ENCODE measurements at regions not wholly inside any gene's neighbourhood (a gene's known extent, or its start where the extent isn't known, plus 50 kb on each side); places are given as distances from the start of the nearest gene placed in this dataset.

- no peak for DNase-seq
- intact Hi-C loops (cut with DNase I) = no loop called here
These were observed 61.4 kb upstream of the LGALSL start for GRCh38 chr2:64392529-64392928.

- no peak for DNase-seq
These were observed 60.5 kb upstream of the LGALSL start for GRCh38 chr2:64393383-64394010.

GRCh38 chr2:64394153-64394552 lies 59.8 kb upstream of the LGALSL start:
- DNase-seq = no peak
- intact Hi-C loops (cut with DNase I) = no loop called here

More at GRCh38 chr2:64393383-64394010, 60.5 kb upstream of the LGALSL start:
- intact Hi-C loops (cut with DNase I) = no loop called here

GRCh38 chr2:64396001-64396400 lies 58.0 kb upstream of the LGALSL start:
- intact Hi-C loops (cut with DNase I) = no loop called here
- no peak for DNase-seq

GRCh38 chr2:64396551-64396950 lies 57.4 kb upstream of the LGALSL start:
- intact Hi-C loops (cut with DNase I) = no loop called here
- no peak for DNase-seq

GRCh38 chr2:64398516-64399129 lies 55.3 kb upstream of the LGALSL start:
- intact Hi-C loops (cut with DNase I) = no loop called here
- DNase-seq = no peak

GRCh38 chr2:64399521-64399920 lies 54.4 kb upstream of the LGALSL start:
- no peak for DNase-seq
- intact Hi-C loops (cut with DNase I) = no loop called here

GRCh38 chr2:64400105-64400728 lies 53.7 kb upstream of the LGALSL start:
- intact Hi-C loops (cut with DNase I) = no loop called here
- no peak for DNase-seq

- intact Hi-C loops (cut with DNase I) = no loop called here
- DNase-seq = no peak
These were observed 53.0 kb upstream of the LGALSL start for GRCh38 chr2:64400733-64401528.

- no peak for DNase-seq
- intact Hi-C loops (cut with DNase I) = no loop called here
These were observed 52.5 kb upstream of the LGALSL start for GRCh38 chr2:64401529-64401880.

- intact Hi-C loops (cut with DNase I) = no loop called here
- DNase-seq = no peak
These were observed 51.1 kb upstream of the LGALSL start for GRCh38 chr2:64402876-64403275.

- intact Hi-C loops (cut with DNase I) = no loop called here
- no peak for DNase-seq
These were observed 50.5 kb upstream of the LGALSL start for GRCh38 chr2:64403426-64403825.

GRCh38 chr2:64404002-64404731 lies 49.8 kb upstream of the LGALSL start:
- intact Hi-C loops (cut with DNase I) = no loop called here

More at GRCh38 chr2:64404002-64404731, 49.8 kb upstream of the LGALSL start:
- DNase-seq = peak; percentile 52 to 92 (median 62)
